K562 (cell line): ENCODE measurements at regions not wholly inside any gene's neighbourhood (a gene's known extent, or its start where the extent isn't known, plus 50 kb on each side); places are given as distances from the start of the nearest gene placed in this dataset.

ENCODE experiments used
- ATAC-seq: fragments of 200-7000 bp; cut with Tn5 transposase; 3 replicates; pipeline ENCODE4 v1.9.1; 2020; ENCODE audit warnings: moderate library complexity
- BruUV-seq: library from RNA; stranded (reverse); fragments of 400-500 nt; replicated peaks from 2 replicates; lab custom pipeline; 2021; lab: Mats Ljungman, UMichigan
- CTCF ChIA-PET: fragments of 300-600 bp; formaldehyde crosslinking; extraction: SDS; loops from one replicate; lab custom pipeline; 2021; ENCODE audit warnings: low intra/inter-chr PET ratio; lab: Yijun Ruan, JAX
- POLR2A ChIA-PET: fragments of 300-600, 350-650 bp; sonication (Branson Sonifier 250); formaldehyde crosslinking; extraction: SDS; loops from one replicate; lab custom pipeline; 2021; ENCODE audit warnings: antibody characterized with exemption, inconsistent platforms; lab: Yijun Ruan, JAX
- DNase-seq, 4 experiments: peaks; one replicate each; pipeline versions ENCODE4 v3.0.0 to v3.0.0-alpha.2; 2011 to 2018; ENCODE audit warnings: low spot score in 3 of 4, mixed read lengths in 3 of 4; ENCODE audit errors: extremely low read depth in 1 of 4
- FAIRE-seq: peaks from 2 replicates; lab custom pipeline; 2011; peaks lifted over from hg19 to GRCh38; lab: Jason Lieb, UNC
- H2AFZ ChIP-seq: 2 replicates; pipeline ENCODE4 v1.6.0; 2011; ENCODE audit warnings: low read depth, low read length, control low read depth, inconsistent platforms
- H3K27ac ChIP-seq: fragments of 200-600 bp; 3 replicates; pipeline ENCODE4 v1.8.0; 2011; ENCODE audit warnings: low read depth, mild to moderate bottlenecking, control low read depth, inconsistent platforms, low read length, moderate library complexity, mixed read lengths; ENCODE audit errors: extremely low read depth
- H3K27me3 ChIP-seq, 2 experiments: fragments of 300-600 bp in 1 of 2; 2 replicates in 1 of 2; 3 replicates in 1 of 2; pipeline versions ENCODE4 v1.6.0 to v1.8.0; 2011; ENCODE audit warnings: inconsistent platforms in 2 of 2, low read length in 2 of 2, mild to moderate bottlenecking in 1 of 2, mixed read lengths in 1 of 2, moderate library complexity in 1 of 2; ENCODE audit not compliant: control insufficient read depth in 2 of 2, insufficient read depth in 2 of 2
- H3K36me3 ChIP-seq: fragments of 300-600 bp; 3 replicates; pipeline ENCODE4 v1.8.0; 2011; ENCODE audit warnings: mild to moderate bottlenecking, low read length, inconsistent platforms; ENCODE audit not compliant: control insufficient read depth, insufficient read depth
- H3K4me1 ChIP-seq, 2 experiments: fragments of 200-600 bp in 1 of 2; replicated peaks in 1 of 2; 2 replicates in 1 of 2; 3 replicates in 1 of 2; pipeline versions ENCODE4 v1.5.1 to v1.8.0; 2011; ENCODE audit warnings: inconsistent platforms in 2 of 2, low read length in 2 of 2, mild to moderate bottlenecking in 1 of 2, mixed read lengths in 1 of 2, moderate library complexity in 1 of 2; ENCODE audit not compliant: control insufficient read depth in 2 of 2, insufficient read depth in 2 of 2
- H3K4me2 ChIP-seq: 2 replicates; pipeline ENCODE4 v1.6.1; 2011; ENCODE audit warnings: low read length, control low read depth, inconsistent platforms, mixed read lengths; ENCODE audit not compliant: insufficient read depth
- H3K4me3 ChIP-seq: fragments of 200-600 bp; sonication (generic), shearing (Covaris generic); 2 replicates; pipeline ENCODE4 v1.5.1; 2016; ENCODE audit warnings: control low read depth, inconsistent platforms
- H3K79me2 ChIP-seq: fragments of 200-600 bp; 3 replicates; pipeline ENCODE4 v1.8.0; 2011; ENCODE audit warnings: low read length, inconsistent platforms; ENCODE audit not compliant: control insufficient read depth, insufficient read depth
- H3K9ac ChIP-seq, 2 experiments: 2 replicates each; pipeline versions ENCODE4 v1.6.0 to v1.6.1; 2011; ENCODE audit warnings: low read depth in 2 of 2, low read length in 2 of 2, control low read depth in 1 of 2, inconsistent platforms in 1 of 2, mild to moderate bottlenecking in 1 of 2, mixed read lengths in 1 of 2; ENCODE audit not compliant: insufficient read depth in 1 of 2
- H3K9me1 ChIP-seq: one replicate; pipeline ENCODE4 v1.6.0; 2011; ENCODE audit warnings: inconsistent platforms, mild to moderate bottlenecking, low read length, moderate library complexity; ENCODE audit not compliant: control insufficient read depth, insufficient read depth
- H3K9me3 ChIP-seq: replicated peaks from 2 replicates; pipeline ENCODE4 v1.5.1; 2011; ENCODE audit warnings: low read depth, low read length, inconsistent platforms; ENCODE audit not compliant: control insufficient read depth, insufficient read depth
- H4K20me1 ChIP-seq: replicated peaks from 2 replicates; pipeline ENCODE4 v1.6.1; 2011; ENCODE audit warnings: low read length, inconsistent platforms, mixed read lengths; ENCODE audit not compliant: control insufficient read depth, insufficient read depth
- ARID1B ChIP-seq: fragments of 450-650 bp; IDR thresholded peaks from 2 replicates; pipeline ENCODE4 v1.6.1; 2016; ENCODE audit warnings: antibody characterized with exemption, mild to moderate bottlenecking, inconsistent platforms
- MYBL2 ChIP-seq, 2 experiments: fragments of 450-650 bp in 1 of 2; sonication (generic) in 1 of 2; formaldehyde crosslinking in 1 of 2; IDR thresholded peaks; 2 replicates each; pipeline versions ENCODE4 v1.6.1 to v1.8.1; 2017 to 2022; ENCODE audit warnings: borderline replicate concordance in 1 of 2, inconsistent platforms in 1 of 2, low read depth in 1 of 2, mild to moderate bottlenecking in 1 of 2, missing genetic modification reagents in 1 of 2, moderate library complexity in 1 of 2
- VEZF1 ChIP-seq: fragments of 200-800 bp; sonication (Bioruptor generic); IDR thresholded peaks from 2 replicates; pipeline ENCODE4 v1.6.1; 2017; ENCODE audit warnings: missing genetic modification characterization, missing compliant biosample characterization
- XRCC4 ChIP-seq: IDR thresholded peaks from one replicate; pipeline ENCODE4 v1.6.1; 2011; ENCODE audit not compliant: insufficient read depth, insufficient read length; ENCODE audit errors: extremely low read depth
- ZEB2 ChIP-seq: fragments of 450-650 bp; IDR thresholded peaks from 2 replicates; pipeline ENCODE4 v1.6.1; 2016
- ZNF311 ChIP-seq: fragments of 250-450 bp; sonication (Bioruptor Pico); IDR thresholded peaks from 2 replicates; pipeline ENCODE4 v1.4.0; 2020; ENCODE audit warnings: mild to moderate bottlenecking, moderate library complexity
- ZNF316 ChIP-seq: fragments of 450-650 bp; IDR thresholded peaks from 2 replicates; pipeline ENCODE4 v1.6.1; 2016
- ZNF444 ChIP-seq: fragments of 250-450 bp; sonication (Bioruptor Pico); IDR thresholded peaks from 2 replicates; pipeline ENCODE4 v1.4.0; 2020; ENCODE audit warnings: mild to moderate bottlenecking, moderate library complexity
- WGBS: fragments of 100-300 bp; shearing (Covaris generic); methylation state at CpG from one replicate; pipeline ENCODE4 v1.1.6; 2016; ENCODE audit warnings: low coverage, mixed read lengths; ENCODE audit not compliant: insufficient coverage; ENCODE audit errors: missing lambda C conversion rate; 5-methylcytosine and 5-hydroxymethylcytosine counted together
- in situ Hi-C: fragments of 300-500 bp; cut with MboI; formaldehyde crosslinking; loops from 4 replicates; pipeline ENCODE4 v1.15.0; 2018; ENCODE audit warnings: inconsistent platforms, mixed read lengths
- intact Hi-C: fragments of 100-400 bp; cut with micrococcal nuclease; formaldehyde crosslinking; loops from 2 replicates; pipeline ENCODE4 v1.14.2; 2022

GRCh38 chr5:30106596-30106995 lies 1086.9 kb upstream of the CDH6 start:
- no peak overlapping the region for H3K9ac ChIP-seq
- no peaks in the 10 kb centered on the region for H4K20me1 ChIP-seq
- ChIA-PET CTCF (no interaction called here), POLR2A (no interaction called here)
- no peak overlapping the region for H3K4me2 ChIP-seq
- H3K9me1 ChIP-seq, result no peaks in the 10 kb centered on the region
- H2AFZ ChIP-seq, result no peak overlapping the region
- 13% methylated on average over 11 of the region's 13 CpGs for WGBS
- no peak for FAIRE-seq
- no peaks in the 10 kb centered on the region for H3K79me2 ChIP-seq
- no peak for ATAC-seq
- in situ Hi-C loops (no loop called here), intact Hi-C loops (no loop called here)
- no peak overlapping the region for H3K27ac ChIP-seq
- H3K27me3 ChIP-seq, result no peaks in the 10 kb centered on the region
- BruUV-seq, result no TSS peak
- no peak overlapping the region for H3K4me3 ChIP-seq
- no peak for DNase-seq
- no peaks in the 10 kb centered on the region for H3K36me3 ChIP-seq
- H3K9me3 ChIP-seq, result no peaks in the 10 kb centered on the region
- TF ChIP-seq XRCC4, result no peak
- TF ChIP-seq ARID1B, result no peak
- TF ChIP-seq ZNF311, result no peak
- TF ChIP-seq, all 486 proteins: peak for 0
- H3K4me1 ChIP-seq, result no peaks in the 10 kb centered on the region

GRCh38 chr5:30104872-30105596 lies 1088.5 kb upstream of the CDH6 start:
- H3K9me3 ChIP-seq, result no peaks in the 10 kb centered on the region
- POLR2A ChIA-PET, result no interaction called here
- H3K27me3 ChIP-seq, result no peaks in the 10 kb centered on the region
- in situ Hi-C loops (no loop called here), intact Hi-C loops (no loop called here)
- no peaks in the 10 kb centered on the region for H3K9me1 ChIP-seq
- no TSS peak for BruUV-seq
- H3K4me1 ChIP-seq, result no peaks in the 10 kb centered on the region
- no peaks in the 10 kb centered on the region for H3K79me2 ChIP-seq
- H3K4me2 ChIP-seq, result no peak overlapping the region
- no peaks in the 10 kb centered on the region for H3K36me3 ChIP-seq
- DNase-seq (no peak), ATAC-seq (no peak), FAIRE-seq (peak; percentile 26)
- H4K20me1 ChIP-seq, result no peaks in the 10 kb centered on the region
- CTCF ChIA-PET, result no interaction called here
- H3K4me3 ChIP-seq, result no peak overlapping the region
- H3K9ac ChIP-seq, result no peak overlapping the region
- H2AFZ ChIP-seq, result no peak overlapping the region
- H3K27ac ChIP-seq, result no peak overlapping the region
- TF ChIP-seq MYBL2 (IDR thresholded peaks at IDR 0.05; ENCODE audit: low read depth), result no peak
- TF ChIP-seq MYBL2 (CRISPR knock-in tag; IDR thresholded peaks at IDR 0.05; ENCODE audit: borderline replicate concordance), result no peak
- TF ChIP-seq ZEB2, result no peak
- no peak for TF ChIP-seq VEZF1 (CRISPR knock-in tag)
- peak; percentile 36 for TF ChIP-seq ZNF316
- no peak for TF ChIP-seq ZNF444 (CRISPR knock-in tag)
